ENCODE measurements at regions not wholly inside any gene's neighbourhood (a gene's known extent, or its start where the extent isn't known, plus 50 kb on each side); places are given as distances from the start of the nearest gene placed in this dataset.
"Not testable (repeated sequence)": the region's sequence is repeated elsewhere in the genome, so short reads cannot be mapped to it uniquely, and the experiment has no call there.

DNA sequence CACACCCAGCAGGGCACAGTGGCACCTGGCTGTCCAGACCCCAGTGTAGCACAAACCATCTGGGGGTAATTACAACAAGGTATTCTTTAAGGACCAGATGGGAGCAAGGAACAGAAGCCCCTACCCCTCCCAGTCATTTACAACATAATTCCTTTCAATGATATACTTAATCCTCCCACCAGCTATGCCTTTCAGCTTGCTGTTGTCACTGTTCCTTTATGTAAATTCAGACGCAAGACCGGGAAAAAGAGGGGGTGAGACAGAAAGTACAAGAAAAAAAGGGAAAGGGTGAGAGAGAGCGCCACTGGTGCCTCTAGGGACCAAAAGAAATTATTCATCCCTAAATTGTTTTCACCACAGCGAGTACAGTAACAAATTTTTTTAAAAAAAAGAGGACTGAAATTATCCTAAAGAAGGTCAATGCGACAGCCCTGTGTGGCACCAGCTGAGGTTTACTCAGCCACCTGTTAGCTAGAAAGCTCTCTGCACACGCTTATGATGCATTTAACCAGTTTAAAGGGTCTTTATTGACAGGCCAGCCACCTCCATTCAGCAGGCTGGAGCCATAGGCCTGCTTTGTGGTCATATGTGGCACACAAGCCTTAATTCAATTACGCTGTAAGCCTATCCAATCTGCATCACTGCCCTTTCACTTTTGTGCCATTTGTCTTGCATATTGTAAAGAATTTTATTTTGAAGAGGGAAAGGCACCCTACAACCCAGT is 210.2 kb upstream of the ISL1 start:
- DNase-seq (ENCODE audit: low read depth): no peak

- DNase-seq (ENCODE audit: low read depth): no peak
Observed at GRCh38 chr5:51181208-51181894, 201.9 kb upstream of the ISL1 start.

DNA sequence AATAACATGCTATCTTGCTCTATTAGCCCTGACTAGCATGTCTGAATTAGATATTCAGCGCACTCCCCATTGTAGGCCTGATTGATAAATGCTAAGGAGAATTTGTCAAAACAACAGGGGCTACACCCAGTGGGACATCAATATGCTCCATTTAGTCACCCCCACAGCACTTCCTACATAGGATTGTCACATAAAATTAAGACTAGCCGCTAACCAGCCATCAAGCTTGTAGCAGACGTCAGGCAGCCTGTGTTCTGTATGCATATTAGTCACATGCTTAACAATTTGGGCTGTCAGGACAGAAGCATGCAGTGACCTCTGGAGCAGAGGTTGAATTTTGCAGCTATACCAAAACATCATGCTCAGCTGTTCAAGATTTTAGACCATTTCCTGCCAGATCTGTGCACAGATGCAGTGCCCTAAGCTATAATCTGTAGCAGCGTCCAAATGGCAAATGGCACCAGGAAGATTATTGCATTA is 197.4 kb upstream of the ISL1 start:
- no peak for DNase-seq (ENCODE audit: low read depth)

GRCh38 chr5:51188001-51188591 is 195.2 kb upstream of the ISL1 start:
- DNase-seq (ENCODE audit: low read depth): no peak

GRCh38 chr5:51194671-51195070 is 188.6 kb upstream of the ISL1 start:
- DNase-seq (ENCODE audit: low read depth): no peak

GRCh38 chr5:51201024-51201423 is 182.2 kb upstream of the ISL1 start:
- DNase-seq (ENCODE audit: low read depth): no peak

DNA sequence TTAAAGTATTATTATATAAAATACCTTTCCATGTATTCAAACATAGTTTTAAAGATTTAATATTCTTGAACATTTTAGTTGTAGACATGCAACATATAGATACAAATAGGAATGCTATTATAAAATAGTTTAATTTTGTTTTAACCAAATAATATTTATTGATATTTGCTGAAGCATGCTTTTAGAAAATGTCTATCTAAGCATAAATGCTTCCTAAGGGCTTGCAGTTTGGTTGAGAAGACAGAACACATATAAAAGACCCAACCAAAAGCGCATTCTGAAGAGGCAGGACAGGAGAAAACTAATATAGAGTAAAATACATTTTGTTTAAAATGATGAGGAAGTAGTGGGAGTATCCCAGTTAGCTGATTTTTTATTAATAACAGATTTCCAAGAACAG is 181.5 kb upstream of the ISL1 start:
- no peak for DNase-seq (ENCODE audit: low read depth)

DNA sequence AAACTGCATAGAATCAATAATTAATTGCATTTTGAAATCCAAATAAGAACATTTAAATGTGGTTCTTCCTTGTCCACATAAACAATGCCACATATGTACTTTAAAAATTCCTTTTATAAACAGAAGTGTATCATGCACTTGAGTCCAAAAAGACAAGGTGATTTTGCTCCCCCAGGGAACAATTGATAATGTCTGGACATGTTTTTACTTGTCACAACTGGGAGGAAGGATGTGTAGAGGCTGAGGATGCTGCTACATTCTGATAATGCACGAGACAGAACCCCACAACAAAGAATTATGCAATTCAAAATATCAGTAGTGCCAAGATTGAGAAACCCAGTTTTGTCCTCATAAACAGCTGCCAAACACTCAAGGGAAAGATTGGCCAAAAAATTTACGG is 181.1 kb upstream of the ISL1 start:
- DNase-seq (ENCODE audit: low read depth): no peak

GRCh38 chr5:51203598-51203997 is 179.7 kb upstream of the ISL1 start:
- no peak for DNase-seq (ENCODE audit: low read depth)

GRCh38 chr5:51208296-51208695 is 175.0 kb upstream of the ISL1 start:
- DNase-seq (ENCODE audit: low read depth): no peak

- DNase-seq (ENCODE audit: low read depth): no peak
Observed at GRCh38 chr5:51214746-51215145, 168.5 kb upstream of the ISL1 start.

DNA sequence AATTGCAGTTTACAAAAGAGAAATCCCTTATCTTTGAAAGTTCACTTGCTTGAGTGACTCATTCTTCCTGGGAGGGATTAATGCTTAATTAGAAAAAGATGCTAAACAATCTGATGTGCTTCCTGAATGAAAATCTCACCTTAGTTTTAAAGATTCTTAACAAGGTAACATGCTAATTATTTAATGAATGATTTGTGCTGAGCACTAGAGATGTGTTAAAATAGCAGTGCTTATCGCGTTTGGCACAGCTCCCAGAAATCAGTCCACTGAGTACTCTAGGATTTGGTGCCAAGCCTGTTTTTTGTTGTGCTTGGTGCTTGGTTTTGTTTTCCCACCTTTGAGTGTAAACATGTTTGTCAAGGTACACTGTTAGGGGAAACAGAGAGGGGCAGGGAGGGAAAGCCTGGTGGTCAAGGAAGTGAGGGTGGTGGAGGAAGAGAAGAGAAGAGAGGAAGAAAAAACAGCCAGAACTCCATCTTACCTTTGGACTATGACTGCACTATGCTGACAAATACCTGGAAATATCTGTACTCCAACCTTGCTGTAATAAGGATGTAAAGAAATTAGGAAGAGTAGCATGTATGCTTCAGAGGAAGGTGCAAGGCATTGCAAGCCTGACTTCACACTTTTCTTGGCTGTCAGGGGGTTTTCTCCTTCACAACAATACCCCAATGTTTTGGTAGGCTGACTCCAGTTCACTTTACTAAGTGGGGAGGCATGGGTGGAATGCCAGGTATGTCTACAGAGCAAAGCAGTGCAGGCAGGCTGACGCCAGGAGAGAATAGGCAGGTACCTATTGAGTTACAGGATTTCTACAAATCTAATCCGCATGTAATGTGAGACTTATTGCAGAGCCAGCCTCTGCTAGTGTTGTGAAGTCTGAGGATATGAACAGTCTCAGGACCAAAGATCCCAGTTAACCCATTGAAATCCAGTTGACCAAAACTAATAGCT is 157.2 kb upstream of the ISL1 start:
- no peak for DNase-seq (ENCODE audit: low read depth)

- no peak for DNase-seq (ENCODE audit: low read depth)
Observed at GRCh38 chr5:51227963-51228470, 155.2 kb upstream of the ISL1 start.

- no peak for DNase-seq (ENCODE audit: low read depth)
Observed at GRCh38 chr5:51230336-51230735, 152.9 kb upstream of the ISL1 start.

GRCh38 chr5:51242456-51242855 is 140.8 kb upstream of the ISL1 start:
- no peak for DNase-seq (ENCODE audit: low read depth)

DNA sequence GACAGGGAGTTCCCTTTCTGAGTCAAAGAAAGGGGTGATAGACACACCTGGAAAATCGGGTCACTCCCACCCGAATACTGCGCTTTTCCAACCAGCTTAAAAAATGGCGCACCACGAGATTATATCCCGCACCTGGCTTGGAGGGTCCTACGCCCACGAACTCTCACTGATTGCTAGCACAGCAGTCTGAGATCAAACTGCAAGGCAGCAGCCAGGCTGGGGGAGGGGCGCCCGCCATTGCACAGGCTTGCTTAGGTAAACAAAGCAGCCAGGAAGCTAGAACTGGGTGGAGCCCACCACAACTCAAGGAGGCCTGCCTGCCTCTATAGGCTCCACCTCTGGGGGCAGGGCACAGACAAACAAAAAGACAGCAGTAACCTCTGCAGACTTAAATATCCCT is 132.3 kb upstream of the ISL1 start:
- DNase-seq (ENCODE audit: low read depth): not testable (repeated sequence)

GRCh38 chr5:51271261-51271660 is 112.0 kb upstream of the ISL1 start:
- no peak for DNase-seq (ENCODE audit: low read depth)

DNA sequence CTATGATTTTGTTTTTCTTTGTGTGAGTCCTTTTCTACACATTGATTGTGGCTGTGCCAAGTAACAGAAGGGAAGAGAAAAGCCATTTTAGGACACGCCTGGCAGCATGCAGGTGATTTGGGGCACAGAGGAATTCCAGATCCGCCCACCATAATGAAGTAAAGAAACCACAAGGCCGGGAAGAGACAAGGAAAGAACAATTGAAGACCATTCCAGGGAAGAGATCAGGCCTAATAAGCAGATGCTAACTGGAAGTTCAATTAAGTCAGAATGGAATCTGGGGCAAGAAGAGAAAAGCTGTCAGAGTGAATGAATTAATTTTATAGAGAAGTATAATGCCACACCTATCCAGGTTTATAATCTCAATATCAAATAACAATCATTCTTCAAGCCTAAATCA is 110.2 kb upstream of the ISL1 start:
- no peak for DNase-seq (ENCODE audit: low read depth)

GRCh38 chr5:51273871-51274270 is 109.4 kb upstream of the ISL1 start:
- no peak for DNase-seq (ENCODE audit: low read depth)

DNA sequence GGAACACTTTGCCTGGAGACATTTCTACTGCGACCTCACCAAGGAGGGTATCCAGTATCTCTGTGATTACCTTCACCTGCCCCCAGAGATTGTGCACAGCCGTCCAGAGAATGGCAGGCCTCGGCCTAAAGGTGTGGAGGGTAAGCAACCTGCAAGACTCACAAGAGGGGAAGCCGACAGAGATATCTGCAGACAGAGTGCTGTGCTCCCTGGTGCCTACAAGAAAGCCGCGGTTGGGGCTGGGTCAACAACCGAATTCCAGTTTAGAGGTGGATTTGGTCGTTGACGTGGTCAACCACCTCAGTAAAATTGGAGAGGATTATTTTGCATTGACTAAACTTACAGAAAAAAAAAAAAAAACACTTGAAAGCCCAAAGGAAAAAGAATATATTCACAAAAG is 107.8 kb upstream of the ISL1 start:
- DNase-seq (ENCODE audit: low read depth): no peak

GRCh38 chr5:51276250-51276649 is 107.0 kb upstream of the ISL1 start:
- DNase-seq (ENCODE audit: low read depth): no peak

DNA sequence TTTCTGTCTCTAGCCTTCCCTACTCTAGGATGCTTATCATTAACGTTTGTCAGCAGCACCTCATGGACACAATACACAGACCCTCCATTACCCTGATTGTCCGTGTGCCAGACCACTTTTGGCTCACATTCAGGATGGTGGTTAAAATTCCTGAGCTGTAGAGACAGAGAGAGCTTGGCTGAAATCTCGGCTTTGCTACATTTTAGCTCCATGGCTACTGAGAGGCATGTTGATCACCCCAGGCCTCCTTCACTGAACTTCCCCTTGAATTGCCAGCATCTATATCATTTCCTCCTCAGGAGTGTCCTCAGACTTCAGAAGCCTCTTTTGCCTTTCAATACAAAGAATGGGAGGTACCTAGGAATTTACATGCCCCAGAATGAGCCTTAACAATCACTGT is 104.7 kb upstream of the ISL1 start:
- no peak for DNase-seq (ENCODE audit: low read depth)

Measured in fibroblast of gingiva (primary cell).